SJSA1 (cell line): ENCODE measurements at regions not wholly inside any gene's neighbourhood (a gene's known extent, or its start where the extent isn't known, plus 50 kb on each side); places are given as distances from the start of the nearest gene placed in this dataset.

Experiments
- DNase-seq, 2 experiments: peaks; one replicate each; pipeline ENCODE4 v3.0.0-alpha.2; 2015 to 2020; ENCODE audit warnings: low spot score in 2 of 2, low read depth in 1 of 2
- H3K27ac ChIP-seq: fragments of 250-450 bp; sonication (Bioruptor Pico); 2 replicates; pipeline ENCODE4 v1.5.1; 2020; ENCODE audit warnings: mild to moderate bottlenecking, moderate library complexity
- H3K27me3 ChIP-seq: fragments of 250-450 bp; sonication (Bioruptor Pico); replicated peaks from 2 replicates; pipeline ENCODE4 v1.5.1; 2020; ENCODE audit warnings: mild to moderate bottlenecking, moderate library complexity
- H3K36me3 ChIP-seq: fragments of 250-450 bp; sonication (Bioruptor Pico); 2 replicates; pipeline ENCODE4 v1.5.1; 2020; ENCODE audit warnings: mild to moderate bottlenecking
- H3K4me1 ChIP-seq: fragments of 250-450 bp; sonication (Bioruptor Pico); replicated peaks from 2 replicates; pipeline ENCODE4 v1.6.1; 2021; ENCODE audit warnings: mild to moderate bottlenecking
- H3K4me3 ChIP-seq: fragments of 250-450 bp; sonication (Bioruptor Pico); 2 replicates; pipeline ENCODE4 v1.5.1; 2020; ENCODE audit warnings: mild to moderate bottlenecking
- H3K9me3 ChIP-seq: fragments of 250-450 bp; sonication (Bioruptor Pico); replicated peaks from 2 replicates; pipeline ENCODE4 v1.5.1; 2020; ENCODE audit warnings: mild to moderate bottlenecking

GRCh38 chr5:97847920-97848631 lies 665.0 kb upstream of the RIOK2 start:
- Histone ChIP-seq H3K27me3 (peaks cover 11% of the 10 kb centered on the region; the same call in 1 of the 2 replicates), H3K9me3 (no peaks in the 10 kb centered on the region), H3K4me1 (no peaks in the 10 kb centered on the region), H3K36me3 (no peaks in the 10 kb centered on the region), H3K4me3 (no peak overlapping the region), H3K27ac (no peak overlapping the region)
- no peak for DNase-seq

- no peak overlapping the region for H3K4me3 ChIP-seq
- no peaks in the 10 kb centered on the region for H3K36me3 ChIP-seq
- H3K27me3 ChIP-seq: peaks cover 11% of the 10 kb centered on the region; the same call in 1 of the 2 replicates
- H3K27ac ChIP-seq: no peak overlapping the region
- no peaks in the 10 kb centered on the region for H3K9me3 ChIP-seq
- DNase-seq: no peak
- no peaks in the 10 kb centered on the region for H3K4me1 ChIP-seq
Measured at GRCh38 chr5:97851036-97851435, 668.0 kb upstream of the RIOK2 start.

GRCh38 chr5:97854871-97855762 lies 672.1 kb upstream of the RIOK2 start:
- Histone ChIP-seq H3K4me3 (no peak overlapping the region), H3K27me3 (no peaks in the 10 kb centered on the region), H3K36me3 (no peaks in the 10 kb centered on the region), H3K9me3 (peaks cover 3% of the 10 kb centered on the region; the same call in 1 of the 2 replicates), H3K27ac (no peak overlapping the region), H3K4me1 (no peaks in the 10 kb centered on the region)
- no peak for DNase-seq

- no peak overlapping the region for H3K4me3 ChIP-seq
- H3K27ac ChIP-seq: no peak overlapping the region
- H3K36me3 ChIP-seq: no peaks in the 10 kb centered on the region
- DNase-seq: no peak
- H3K9me3 ChIP-seq: peaks cover 5% of the 10 kb centered on the region
- H3K4me1 ChIP-seq: no peaks in the 10 kb centered on the region
- no peaks in the 10 kb centered on the region for H3K27me3 ChIP-seq
Measured at GRCh38 chr5:97874491-97874890, 691.4 kb upstream of the RIOK2 start.

- Histone ChIP-seq H3K4me3 (no peak overlapping the region), H3K9me3 (no peaks in the 10 kb centered on the region), H3K27me3 (no peaks in the 10 kb centered on the region), H3K27ac (no peak overlapping the region), H3K36me3 (no peaks in the 10 kb centered on the region), H3K4me1 (no peaks in the 10 kb centered on the region)
- DNase-seq: no peak
Measured at GRCh38 chr5:97876272-97876671, 693.2 kb upstream of the RIOK2 start.

GRCh38 chr5:97877588-97877987 lies 694.5 kb upstream of the RIOK2 start:
- no peak for DNase-seq
- Histone ChIP-seq H3K4me3 (no peak overlapping the region), H3K27me3 (no peaks in the 10 kb centered on the region), H3K9me3 (no peaks in the 10 kb centered on the region), H3K27ac (no peak overlapping the region), H3K36me3 (no peaks in the 10 kb centered on the region), H3K4me1 (no peaks in the 10 kb centered on the region)

GRCh38 chr5:97888439-97888838 lies 705.4 kb upstream of the RIOK2 start:
- no peaks in the 10 kb centered on the region for H3K4me1 ChIP-seq
- no peaks in the 10 kb centered on the region for H3K27me3 ChIP-seq
- H3K9me3 ChIP-seq: no peaks in the 10 kb centered on the region
- H3K4me3 ChIP-seq: no peak overlapping the region
- DNase-seq: no peak
- no peak overlapping the region for H3K27ac ChIP-seq
- H3K36me3 ChIP-seq: no peaks in the 10 kb centered on the region

GRCh38 chr5:97891971-97892370 lies 708.9 kb upstream of the RIOK2 start:
- Histone ChIP-seq H3K27me3 (no peaks in the 10 kb centered on the region), H3K4me1 (no peaks in the 10 kb centered on the region), H3K36me3 (no peaks in the 10 kb centered on the region), H3K27ac (no peak overlapping the region), H3K9me3 (peaks cover 3% of the 10 kb centered on the region; the same call in 1 of the 2 replicates), H3K4me3 (no peak overlapping the region)
- DNase-seq: no peak

GRCh38 chr5:97903742-97904141 lies 720.7 kb upstream of the RIOK2 start:
- no peaks in the 10 kb centered on the region for H3K27me3 ChIP-seq
- no peak for DNase-seq
- H3K4me1 ChIP-seq: no peaks in the 10 kb centered on the region
- no peaks in the 10 kb centered on the region; the same call in 1 of the 2 replicates for H3K9me3 ChIP-seq
- no peaks in the 10 kb centered on the region for H3K36me3 ChIP-seq
- no peak overlapping the region for H3K4me3 ChIP-seq
- no peak overlapping the region for H3K27ac ChIP-seq

- Histone ChIP-seq H3K9me3 (no peaks in the 10 kb centered on the region; the same call in 1 of the 2 replicates), H3K27me3 (no peaks in the 10 kb centered on the region), H3K4me3 (no peak overlapping the region), H3K4me1 (no peaks in the 10 kb centered on the region), H3K27ac (no peak overlapping the region), H3K36me3 (no peaks in the 10 kb centered on the region)
- DNase-seq: no peak
Measured at GRCh38 chr5:97906135-97906534, 723.1 kb upstream of the RIOK2 start.

GRCh38 chr5:97907646-97908400 lies 724.8 kb upstream of the RIOK2 start:
- H3K9me3 ChIP-seq: no peaks in the 10 kb centered on the region; the same call in 1 of the 2 replicates

GRCh38 chr5:97909541-97909940 lies 726.5 kb upstream of the RIOK2 start:
- no peak for DNase-seq
- Histone ChIP-seq H3K27ac (no peak overlapping the region), H3K4me3 (no peak overlapping the region), H3K9me3 (no peaks in the 10 kb centered on the region; the same call in 1 of the 2 replicates), H3K27me3 (no peaks in the 10 kb centered on the region), H3K36me3 (no peaks in the 10 kb centered on the region), H3K4me1 (no peaks in the 10 kb centered on the region)

More at GRCh38 chr5:97907646-97908400, 724.8 kb upstream of the RIOK2 start:
- no peak for DNase-seq
- H3K36me3 ChIP-seq: no peaks in the 10 kb centered on the region
- no peaks in the 10 kb centered on the region for H3K27me3 ChIP-seq
- no peaks in the 10 kb centered on the region for H3K4me1 ChIP-seq
- no peak overlapping the region for H3K4me3 ChIP-seq
- no peak overlapping the region for H3K27ac ChIP-seq

GRCh38 chr5:97914483-97914882 lies 731.4 kb upstream of the RIOK2 start:
- Histone ChIP-seq H3K36me3 (no peaks in the 10 kb centered on the region), H3K9me3 (no peaks in the 10 kb centered on the region), H3K27me3 (no peaks in the 10 kb centered on the region), H3K4me1 (no peaks in the 10 kb centered on the region), H3K27ac (no peak overlapping the region), H3K4me3 (no peak overlapping the region)
- DNase-seq: no peak
